AG08396 (cell line): ENCODE measurements at regions not wholly inside any gene's neighbourhood (a gene's known extent, or its start where the extent isn't known, plus 50 kb on each side); places are given as distances from the start of the nearest gene placed in this dataset.
"Not testable (repeated sequence)": the region's sequence is repeated elsewhere in the genome, so short reads cannot be mapped to it uniquely, and the experiment has no call there.

ENCODE experiments used
- DNase-seq: peaks from one replicate; pipeline ENCODE4 v3.0.0; 2012; ENCODE audit warnings: low spot score, mixed read lengths

- no peak for DNase-seq
Observed at GRCh38 chr1:230591678-230592077, 50.6 kb upstream of the COG2 start.

GRCh38 chr1:230589951-230590350, 52.3 kb upstream of the COG2 start:
- no peak for DNase-seq

GRCh38 chr1:230588323-230588746, 53.9 kb upstream of the COG2 start:
- DNase-seq: no peak

GRCh38 chr1:230587061-230587460, 55.2 kb upstream of the COG2 start:
- no peak for DNase-seq

DNA sequence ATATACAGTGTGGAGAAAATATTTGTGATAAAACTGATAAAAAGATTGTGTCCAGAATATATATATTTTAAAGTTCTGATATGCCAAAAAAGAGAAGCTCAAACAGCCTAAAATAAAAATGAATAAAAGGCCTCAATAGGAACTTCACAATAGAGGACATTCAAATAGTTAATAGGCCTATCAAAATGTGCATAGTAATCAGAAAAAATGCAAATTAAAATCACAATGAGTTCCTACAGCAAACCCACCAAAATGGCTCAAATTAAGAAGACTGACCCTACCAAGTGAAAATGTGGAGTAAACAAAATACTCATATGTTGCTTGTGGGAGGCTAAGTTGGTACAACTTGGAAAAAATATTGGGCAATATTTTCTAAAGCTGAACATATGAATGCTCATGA, 57.6 kb upstream of the COG2 start:
- DNase-seq: no peak

DNA sequence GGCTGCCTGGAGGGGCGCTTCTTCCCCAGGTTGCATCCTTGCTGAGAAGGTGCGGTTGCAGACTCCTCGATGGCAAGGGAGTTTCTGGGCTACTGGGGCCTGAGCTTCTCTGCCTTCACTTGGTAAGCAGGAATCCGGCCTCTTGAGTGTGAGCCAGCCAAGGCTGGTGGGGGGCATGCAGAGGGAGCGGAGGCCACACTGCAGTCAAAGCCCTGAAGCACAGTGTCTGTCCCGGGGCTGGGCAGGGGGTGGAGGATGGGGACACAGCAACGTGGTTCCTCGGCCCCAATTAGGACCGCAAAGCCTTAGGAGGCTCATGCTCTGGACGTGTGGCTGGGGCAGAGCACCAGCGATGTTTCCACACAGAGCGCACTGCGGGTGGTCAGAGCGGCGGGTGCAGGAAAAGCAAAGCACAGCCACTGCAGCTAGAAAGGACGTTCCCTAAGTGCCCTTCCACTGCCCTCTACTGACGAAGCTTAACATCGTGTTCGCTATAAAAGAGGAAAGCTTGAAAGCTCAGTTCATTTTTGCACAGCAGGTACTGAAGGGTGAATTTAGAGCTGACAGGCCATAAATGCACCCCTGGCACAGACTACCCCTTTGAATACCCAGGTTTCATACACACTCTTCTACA, 60.7 kb upstream of the COG2 start:
- no peak for DNase-seq

- no peak for DNase-seq
Observed at GRCh38 chr1:230578616-230579015, 63.7 kb upstream of the COG2 start.

DNA sequence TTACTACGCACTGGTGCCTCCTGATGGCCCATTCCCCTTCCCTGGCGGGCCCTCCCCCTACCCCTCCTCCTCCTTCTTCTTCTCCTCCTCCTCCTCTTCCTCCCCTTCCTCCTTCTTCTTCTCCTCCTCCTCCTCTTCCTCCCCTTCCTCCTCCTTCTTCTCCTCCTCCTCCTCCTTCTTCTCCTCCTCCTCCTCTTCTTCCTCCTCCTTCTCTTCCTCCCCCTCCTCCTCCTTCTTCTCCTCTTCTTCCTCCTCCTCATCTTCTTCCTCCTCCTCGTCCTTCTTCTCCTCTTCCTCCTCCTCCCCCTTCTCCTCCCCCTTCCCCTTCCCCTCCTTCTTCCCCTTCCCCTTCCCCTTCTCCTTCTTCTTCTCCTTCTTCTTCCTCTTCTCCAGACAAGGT, 64.7 kb upstream of the COG2 start:
- no peak for DNase-seq

DNA sequence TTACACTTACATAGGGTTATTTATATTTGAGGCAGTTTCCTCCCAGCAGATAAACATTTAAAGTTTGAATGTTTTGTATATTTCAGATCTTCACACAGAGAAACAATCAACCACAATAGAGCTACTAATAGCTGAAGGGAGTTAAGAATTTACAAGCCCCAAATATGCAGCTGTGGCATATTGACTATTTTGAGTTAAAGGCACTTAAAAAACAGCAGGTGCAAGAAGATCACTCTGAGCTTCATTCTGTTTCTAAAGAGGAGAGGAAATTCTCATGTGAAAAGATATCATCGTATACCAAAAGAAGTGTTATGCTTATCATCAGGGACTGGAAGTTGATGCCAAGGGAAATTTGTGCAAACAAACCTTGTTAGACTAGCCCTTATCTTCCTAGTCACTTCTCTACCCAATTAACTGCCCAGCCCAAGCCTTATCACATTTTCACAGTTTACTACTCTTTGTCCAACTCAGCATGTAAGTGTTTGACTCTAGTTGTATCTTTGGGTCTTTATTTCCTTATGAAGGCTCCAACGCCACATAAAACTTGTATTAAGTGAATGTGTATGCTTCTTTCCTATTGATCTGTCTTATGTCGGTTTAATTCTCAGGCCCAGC, 66.3 kb upstream of the COG2 start:
- no peak for DNase-seq

DNA sequence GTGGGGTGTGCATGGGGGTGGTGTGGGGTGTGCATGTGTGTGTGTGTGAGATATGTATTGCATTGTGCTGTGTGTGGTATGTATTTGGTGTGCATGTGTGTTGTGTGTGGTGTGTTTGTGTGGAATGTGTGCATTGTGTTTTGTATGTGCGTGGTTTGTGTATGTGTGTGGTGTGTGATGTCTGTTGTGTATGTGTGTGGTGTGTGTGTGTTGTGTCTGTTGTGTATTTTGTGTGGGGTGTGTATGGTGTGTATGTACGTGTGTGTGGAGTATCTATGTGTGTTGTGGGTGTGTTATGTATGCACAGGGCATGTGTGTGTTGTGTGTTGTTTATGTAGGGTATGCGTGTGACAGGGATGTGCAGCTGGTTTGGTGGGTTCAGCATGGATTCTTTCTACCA, 67.8 kb upstream of the COG2 start:
- DNase-seq: no peak

- no peak for DNase-seq
Observed at GRCh38 chr1:230573658-230574057, 68.6 kb upstream of the COG2 start.

- DNase-seq: no peak
Observed at GRCh38 chr1:230572121-230573105, 69.9 kb upstream of the COG2 start.

- DNase-seq: no peak
Observed at GRCh38 chr1:230570724-230571360, 71.4 kb upstream of the COG2 start.

GRCh38 chr1:230569201-230569600, 73.1 kb upstream of the COG2 start:
- no peak for DNase-seq

- no peak for DNase-seq
Observed at GRCh38 chr1:230568676-230569075, 73.6 kb upstream of the COG2 start.

DNA sequence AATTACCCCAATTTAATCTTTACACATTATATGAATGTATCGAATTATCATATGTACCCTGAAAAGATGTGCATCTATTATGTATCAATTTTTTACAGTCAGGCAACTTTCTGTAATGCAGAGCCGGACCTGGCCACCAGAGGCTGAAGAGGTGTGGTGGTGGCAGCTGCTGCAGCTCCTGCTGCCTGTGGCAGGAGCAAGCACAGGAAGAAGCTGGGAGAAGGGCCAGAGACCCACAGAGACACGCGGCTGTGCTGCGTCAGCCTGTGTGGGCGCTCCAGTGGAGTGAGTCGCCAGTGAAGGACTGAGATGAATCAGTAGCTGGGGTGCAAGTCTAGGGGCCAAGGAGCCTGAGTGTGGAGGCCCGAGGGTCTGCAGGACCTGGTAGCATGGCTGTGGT, 74.3 kb upstream of the COG2 start:
- DNase-seq: no peak

- no peak for DNase-seq
Observed at GRCh38 chr1:230567221-230567575, 75.1 kb upstream of the COG2 start.

DNA sequence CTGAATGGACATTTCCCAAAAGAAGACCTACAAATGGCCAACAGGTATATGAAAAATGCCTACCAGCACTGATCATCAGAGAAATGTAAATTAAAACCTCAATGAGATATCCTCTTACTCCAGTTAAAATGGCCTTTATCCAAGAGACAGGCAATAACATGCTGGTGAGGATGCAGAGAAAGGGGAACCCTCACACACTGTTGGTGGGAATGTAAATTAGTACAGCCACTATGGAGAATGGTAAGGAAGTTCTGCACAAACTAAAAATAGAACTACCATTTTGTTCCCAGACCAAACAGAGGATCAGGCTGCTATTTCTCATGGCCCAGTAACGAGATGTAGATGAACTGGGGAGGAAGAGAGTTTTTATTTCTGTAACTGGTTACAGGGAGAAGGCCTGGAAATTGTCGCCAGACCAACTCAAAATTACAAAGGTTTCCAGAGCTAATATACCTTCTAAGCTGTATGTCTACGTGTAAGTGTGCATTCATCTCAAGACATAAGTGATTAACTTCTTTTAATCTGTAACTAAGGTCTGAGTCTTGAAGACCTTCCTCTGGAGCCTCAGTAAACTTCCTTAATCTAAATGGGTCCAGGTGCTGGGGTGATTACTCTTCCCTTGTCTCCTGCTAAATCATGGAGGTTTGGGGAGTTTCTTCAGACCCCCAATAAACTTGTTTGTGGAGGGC, 75.6 kb upstream of the COG2 start:
- not testable (repeated sequence) for DNase-seq

DNA sequence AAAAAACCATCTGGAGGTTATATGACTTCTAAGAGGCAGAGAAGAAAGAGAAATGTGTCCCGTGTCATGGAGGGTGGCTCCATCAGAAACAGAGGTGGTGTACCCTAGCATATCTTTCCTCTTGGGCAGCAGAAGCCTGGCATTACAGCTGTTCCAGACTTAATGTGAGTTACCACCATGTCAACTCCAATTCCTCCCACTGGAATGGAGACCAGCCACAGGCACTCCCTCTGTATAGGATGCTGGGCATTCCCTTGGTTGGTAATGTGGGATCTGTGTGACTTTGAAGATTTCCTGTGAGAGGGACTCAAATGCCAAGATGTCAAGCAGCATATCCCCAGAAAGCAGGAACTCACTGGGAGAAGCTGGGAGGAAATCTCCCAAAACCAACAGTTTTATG, 77.1 kb upstream of the COG2 start:
- DNase-seq: no peak

GRCh38 chr1:230563591-230563990, 78.7 kb upstream of the COG2 start:
- no peak for DNase-seq

DNA sequence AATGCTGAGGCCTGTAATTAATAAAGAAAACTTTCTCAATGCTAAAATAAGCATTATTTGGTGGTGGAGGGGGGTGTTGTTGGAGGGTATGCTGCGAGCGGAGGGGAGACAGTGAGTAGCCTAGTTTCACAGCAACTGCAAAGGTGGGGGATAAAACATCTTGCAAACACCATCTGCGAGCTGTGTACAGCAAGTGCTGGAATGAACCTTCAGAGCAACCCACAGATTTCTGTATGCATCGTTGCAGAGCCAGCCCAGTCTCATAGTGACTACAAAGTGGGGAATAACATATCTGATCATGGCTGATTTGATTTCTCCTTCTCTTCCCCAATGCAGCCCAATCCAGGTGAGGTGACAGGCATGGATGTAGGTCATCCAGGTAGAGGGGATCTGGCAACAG, 80.7 kb upstream of the COG2 start:
- DNase-seq: no peak

GRCh38 chr1:230558324-230558723, 84.0 kb upstream of the COG2 start:
- DNase-seq: no peak
